Adipocyte (in vitro differentiated cells): ENCODE measurements at regions not wholly inside any gene's neighbourhood (a gene's known extent, or its start where the extent isn't known, plus 50 kb on each side); places are given as distances from the start of the nearest gene placed in this dataset.

ENCODE experiments used
- DNase-seq: peaks from one replicate; pipeline ENCODE4 v3.0.0-alpha.2; 2015; ENCODE audit warnings: low read depth
- H3K27me3 ChIP-seq: replicated peaks from 2 replicates; pipeline ENCODE4 v1.7.0; 2013; ENCODE audit warnings: mild to moderate bottlenecking, low read length, moderate library complexity; ENCODE audit not compliant: control insufficient read depth, insufficient read depth
- H3K36me3 ChIP-seq: 2 replicates; pipeline ENCODE4 v1.7.0; 2013; ENCODE audit warnings: low read length, mild to moderate bottlenecking, moderate library complexity; ENCODE audit not compliant: control insufficient read depth, insufficient read depth, severe bottlenecking
- H3K4me1 ChIP-seq: 2 replicates; pipeline ENCODE4 v1.7.0; 2013; ENCODE audit warnings: mild to moderate bottlenecking, low read length, moderate library complexity; ENCODE audit not compliant: control insufficient read depth, insufficient read depth
- H3K4me3 ChIP-seq: 2 replicates; pipeline ENCODE4 v1.7.0; 2013; ENCODE audit warnings: mild to moderate bottlenecking, low read length, moderate library complexity
- H3K9ac ChIP-seq: 2 replicates; pipeline ENCODE4 v1.7.0; 2013; ENCODE audit warnings: mild to moderate bottlenecking, low read length, moderate library complexity
- H3K9me3 ChIP-seq: 2 replicates; pipeline ENCODE4 v1.7.0; 2013; ENCODE audit warnings: mild to moderate bottlenecking, low read length, moderate library complexity; ENCODE audit not compliant: control insufficient read depth

- H3K9me3 ChIP-seq: no peaks in the 10 kb centered on the region
- H3K9ac ChIP-seq: no peak overlapping the region
- no peak overlapping the region for H3K4me3 ChIP-seq
- peaks cover 6% of the 10 kb centered on the region for H3K4me1 ChIP-seq
- H3K27me3 ChIP-seq: no peaks in the 10 kb centered on the region
- no peak for DNase-seq
- no peaks in the 10 kb centered on the region for H3K36me3 ChIP-seq
Observed at GRCh38 chr13:89899302-89900103, 1448.0 kb upstream of the MIR17HG start.

- Histone ChIP-seq H3K9ac (peak overlapping the region; percentile 52), H3K4me1 (peaks cover 6% of the 10 kb centered on the region), H3K36me3 (no peaks in the 10 kb centered on the region), H3K27me3 (no peaks in the 10 kb centered on the region), H3K4me3 (peak overlapping the region; percentile 40), H3K9me3 (no peaks in the 10 kb centered on the region)
- DNase-seq: no peak
Observed at GRCh38 chr13:89900104-89900765, 1447.3 kb upstream of the MIR17HG start.

- Histone ChIP-seq H3K4me3 (no peak overlapping the region), H3K9me3 (no peaks in the 10 kb centered on the region)
Observed at GRCh38 chr13:89902223-89902622, 1445.3 kb upstream of the MIR17HG start.

GRCh38 chr13:89903115-89903514 lies 1444.4 kb upstream of the MIR17HG start:
- Histone ChIP-seq H3K9ac (no peak overlapping the region), H3K4me1 (peaks cover 6% of the 10 kb centered on the region), H3K36me3 (no peaks in the 10 kb centered on the region), H3K27me3 (no peaks in the 10 kb centered on the region), H3K9me3 (no peaks in the 10 kb centered on the region), H3K4me3 (no peak overlapping the region)
- no peak for DNase-seq

More at GRCh38 chr13:89902223-89902622, 1445.3 kb upstream of the MIR17HG start:
- Histone ChIP-seq H3K4me1 (peaks cover 6% of the 10 kb centered on the region), H3K36me3 (no peaks in the 10 kb centered on the region), H3K27me3 (no peaks in the 10 kb centered on the region), H3K9ac (no peak overlapping the region)
- no peak for DNase-seq

GRCh38 chr13:89910166-89910565 lies 1437.3 kb upstream of the MIR17HG start:
- H3K9ac ChIP-seq: no peak overlapping the region
- no peaks in the 10 kb centered on the region for H3K36me3 ChIP-seq
- no peaks in the 10 kb centered on the region for H3K9me3 ChIP-seq
- no peaks in the 10 kb centered on the region for H3K4me1 ChIP-seq
- no peak for DNase-seq
- H3K4me3 ChIP-seq: no peak overlapping the region
- no peaks in the 10 kb centered on the region for H3K27me3 ChIP-seq

- no peak overlapping the region for H3K4me3 ChIP-seq
- no peaks in the 10 kb centered on the region for H3K36me3 ChIP-seq
- DNase-seq: no peak
- no peak overlapping the region for H3K9ac ChIP-seq
- H3K4me1 ChIP-seq: no peaks in the 10 kb centered on the region
- H3K27me3 ChIP-seq: no peaks in the 10 kb centered on the region
- H3K9me3 ChIP-seq: no peaks in the 10 kb centered on the region
Observed at GRCh38 chr13:89916551-89916950, 1430.9 kb upstream of the MIR17HG start.

GRCh38 chr13:89920461-89920860 lies 1427.0 kb upstream of the MIR17HG start:
- peaks cover 11% of the 10 kb centered on the region for H3K4me1 ChIP-seq
- H3K9me3 ChIP-seq: no peaks in the 10 kb centered on the region
- H3K27me3 ChIP-seq: no peaks in the 10 kb centered on the region
- no peaks in the 10 kb centered on the region for H3K36me3 ChIP-seq
- H3K4me3 ChIP-seq: no peak overlapping the region
- no peak overlapping the region for H3K9ac ChIP-seq
- no peak for DNase-seq

- DNase-seq: no peak
- peaks cover 11% of the 10 kb centered on the region for H3K4me1 ChIP-seq
Observed at GRCh38 chr13:89923052-89923451, 1424.4 kb upstream of the MIR17HG start.

GRCh38 chr13:89923736-89924135 lies 1423.8 kb upstream of the MIR17HG start:
- H3K9me3 ChIP-seq: no peaks in the 10 kb centered on the region
- no peaks in the 10 kb centered on the region for H3K27me3 ChIP-seq
- DNase-seq: peak; percentile 2
- H3K9ac ChIP-seq: no peak overlapping the region
- no peak overlapping the region for H3K4me3 ChIP-seq
- H3K36me3 ChIP-seq: no peaks in the 10 kb centered on the region
- H3K4me1 ChIP-seq: peaks cover 11% of the 10 kb centered on the region

More at GRCh38 chr13:89923052-89923451, 1424.4 kb upstream of the MIR17HG start:
- no peak overlapping the region for H3K4me3 ChIP-seq
- H3K27me3 ChIP-seq: no peaks in the 10 kb centered on the region
- no peaks in the 10 kb centered on the region for H3K36me3 ChIP-seq
- H3K9ac ChIP-seq: no peak overlapping the region
- no peaks in the 10 kb centered on the region for H3K9me3 ChIP-seq

- Histone ChIP-seq H3K27me3 (no peaks in the 10 kb centered on the region), H3K36me3 (no peaks in the 10 kb centered on the region), H3K4me1 (peaks cover 11% of the 10 kb centered on the region), H3K9me3 (no peaks in the 10 kb centered on the region), H3K4me3 (no peak overlapping the region), H3K9ac (no peak overlapping the region)
- no peak for DNase-seq
Observed at GRCh38 chr13:89925107-89925506, 1422.4 kb upstream of the MIR17HG start.

- Histone ChIP-seq H3K27me3 (no peaks in the 10 kb centered on the region), H3K9ac (no peak overlapping the region), H3K9me3 (no peaks in the 10 kb centered on the region), H3K4me3 (no peak overlapping the region), H3K4me1 (no peaks in the 10 kb centered on the region), H3K36me3 (no peaks in the 10 kb centered on the region)
- DNase-seq: no peak
Observed at GRCh38 chr13:89930861-89931260, 1416.6 kb upstream of the MIR17HG start.
